Activated CD8-positive, alpha-beta memory T cell treated with anti-CD3 and anti-CD28 coated beads, Interleukin-2, amount 10 ng/mL, durations not matched to agents 7 days and 5 days (primary cell): ENCODE measurements at regions not wholly inside any gene's neighbourhood (a gene's known extent, or its start where the extent isn't known, plus 50 kb on each side); places are given as distances from the start of the nearest gene placed in this dataset.

Source experiments
- ATAC-seq: fragments of 150-1000 bp; cut with Tn5 transposase; one replicate; pipeline ENCODE4 v1.10.0; 2021; ENCODE audit warnings: moderate library complexity
- CTCF ChIA-PET: fragments of 350-600 bp; sonication (Branson Sonifier 250); formaldehyde crosslinking; loops from one replicate; lab custom pipeline; 2021; ENCODE audit warnings: antibody characterized with exemption; lab: Charles Lee
- DNase-seq: peaks from one replicate; pipeline ENCODE4 v3.0.0-alpha.2; 2020
- H3K27ac Mint-ChIP-seq: one replicate; pipeline ENCODE4 v1.8.0; 2021; ENCODE audit warnings: mild to moderate bottlenecking, mixed read lengths
- H3K27me3 Mint-ChIP-seq: one replicate; pipeline ENCODE4 v1.8.0; 2021; ENCODE audit warnings: mixed read lengths
- H3K36me3 Mint-ChIP-seq: one replicate; pipeline ENCODE4 v1.8.0; 2021; ENCODE audit warnings: mild to moderate bottlenecking, mixed read lengths
- H3K4me1 Mint-ChIP-seq: one replicate; pipeline ENCODE4 v1.8.0; 2021; ENCODE audit warnings: mixed read lengths
- H3K4me3 Mint-ChIP-seq: one replicate; pipeline ENCODE4 v1.8.0; 2021; ENCODE audit warnings: mild to moderate bottlenecking, moderate library complexity, mixed read lengths
- H3K9me3 Mint-ChIP-seq: one replicate; pipeline ENCODE4 v1.8.0; 2022; ENCODE audit warnings: low read depth, mixed read lengths

DNA sequence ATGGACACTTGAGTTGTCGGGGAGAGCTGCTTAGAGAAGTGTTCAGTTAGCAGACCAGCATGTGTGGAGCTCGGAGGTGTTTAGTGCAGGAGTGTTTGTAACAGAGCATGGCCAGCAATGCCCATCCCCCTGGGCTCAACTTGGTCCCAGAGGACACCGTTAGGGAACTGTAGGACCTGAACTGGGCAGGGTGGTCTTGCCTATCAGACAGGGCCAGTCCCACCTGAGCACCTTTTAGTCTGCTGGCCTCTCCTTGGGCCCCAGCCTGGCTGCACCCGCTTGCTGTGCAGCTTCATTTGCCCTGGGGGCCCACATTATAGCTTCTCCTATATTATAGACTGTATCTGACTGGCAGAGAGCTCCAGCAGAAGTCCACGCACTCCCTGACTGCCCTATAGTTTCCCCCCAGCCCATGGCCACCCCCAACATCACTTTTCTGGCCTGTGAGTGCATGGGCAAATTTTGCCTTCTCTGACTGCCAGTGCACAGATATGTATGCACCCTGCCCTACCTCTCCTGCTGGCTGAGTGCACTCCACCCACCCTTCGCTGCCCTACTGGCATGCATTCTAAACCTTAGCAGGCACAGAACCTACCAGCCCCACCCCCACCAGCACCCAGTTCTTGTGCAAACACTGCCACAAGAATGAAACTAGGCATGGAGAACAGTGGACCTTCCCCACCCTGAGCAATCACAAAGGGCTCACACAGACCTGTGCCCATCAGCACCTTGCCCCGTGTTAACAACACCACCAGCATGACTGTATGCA lies 1030.6 kb upstream of the GHITM start:
- peaks cover 15% of the 10 kb centered on the region for H3K9me3 Mint-ChIP-seq
- no peak overlapping the region for H3K4me3 Mint-ChIP-seq
- H3K27ac Mint-ChIP-seq: no peak overlapping the region
- CTCF ChIA-PET: no interaction called here
- H3K4me1 Mint-ChIP-seq: no peaks in the 10 kb centered on the region
- H3K27me3 Mint-ChIP-seq: no peaks in the 10 kb centered on the region
- no peak for DNase-seq
- no peak for ATAC-seq
- no peaks in the 10 kb centered on the region for H3K36me3 Mint-ChIP-seq

DNA sequence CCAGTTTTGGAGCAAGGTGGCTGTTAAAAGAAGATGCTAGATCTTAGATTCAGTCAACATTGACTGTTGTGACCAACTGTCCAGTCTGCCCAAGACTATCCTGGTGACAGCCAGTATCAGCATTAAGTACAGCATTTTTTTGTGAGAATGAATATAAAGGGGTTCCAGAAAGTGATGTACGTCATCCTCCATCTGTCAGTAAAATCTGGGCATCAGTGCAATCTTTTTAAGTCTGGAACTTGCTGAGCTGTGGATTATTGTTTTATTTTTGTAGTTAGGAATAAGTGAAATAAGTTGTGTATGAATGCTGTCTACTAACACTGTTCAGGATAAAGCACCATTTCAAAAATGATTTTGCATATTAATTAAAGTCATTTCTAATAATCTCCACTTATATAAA lies 1020.0 kb upstream of the GHITM start:
- no peaks in the 10 kb centered on the region for H3K4me1 Mint-ChIP-seq
- H3K36me3 Mint-ChIP-seq: no peaks in the 10 kb centered on the region
- no peak overlapping the region for H3K4me3 Mint-ChIP-seq
- no peak for DNase-seq
- no peak overlapping the region for H3K27ac Mint-ChIP-seq
- ATAC-seq: no peak
- CTCF ChIA-PET: no interaction called here
- H3K27me3 Mint-ChIP-seq: no peaks in the 10 kb centered on the region
- peaks cover 9% of the 10 kb centered on the region for H3K9me3 Mint-ChIP-seq

DNA sequence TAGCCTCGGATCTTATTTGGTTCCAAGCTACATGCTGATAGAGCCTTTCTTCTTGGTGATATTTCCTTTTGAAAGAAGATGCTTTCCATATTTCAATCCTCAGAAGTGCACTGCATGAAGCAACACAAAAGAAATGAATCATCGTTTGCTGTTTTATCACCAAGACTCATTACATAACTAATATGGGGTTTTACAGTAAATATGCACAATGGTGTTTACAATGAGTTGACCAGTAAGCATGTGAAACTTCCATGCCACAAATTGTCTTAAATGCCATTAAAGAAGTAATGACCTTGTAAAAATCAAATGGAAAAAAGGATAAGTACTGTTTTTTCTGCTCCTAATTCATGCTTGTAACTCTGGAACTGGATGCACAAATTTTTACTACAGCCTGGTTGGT lies 1017.0 kb upstream of the GHITM start:
- Mint-ChIP-seq H3K27me3 (no peaks in the 10 kb centered on the region), H3K27ac (no peak overlapping the region), H3K9me3 (peaks cover 18% of the 10 kb centered on the region), H3K4me3 (no peak overlapping the region), H3K4me1 (no peaks in the 10 kb centered on the region), H3K36me3 (no peaks in the 10 kb centered on the region)
- CTCF ChIA-PET: no interaction called here
- ATAC-seq: no peak
- no peak for DNase-seq

DNA sequence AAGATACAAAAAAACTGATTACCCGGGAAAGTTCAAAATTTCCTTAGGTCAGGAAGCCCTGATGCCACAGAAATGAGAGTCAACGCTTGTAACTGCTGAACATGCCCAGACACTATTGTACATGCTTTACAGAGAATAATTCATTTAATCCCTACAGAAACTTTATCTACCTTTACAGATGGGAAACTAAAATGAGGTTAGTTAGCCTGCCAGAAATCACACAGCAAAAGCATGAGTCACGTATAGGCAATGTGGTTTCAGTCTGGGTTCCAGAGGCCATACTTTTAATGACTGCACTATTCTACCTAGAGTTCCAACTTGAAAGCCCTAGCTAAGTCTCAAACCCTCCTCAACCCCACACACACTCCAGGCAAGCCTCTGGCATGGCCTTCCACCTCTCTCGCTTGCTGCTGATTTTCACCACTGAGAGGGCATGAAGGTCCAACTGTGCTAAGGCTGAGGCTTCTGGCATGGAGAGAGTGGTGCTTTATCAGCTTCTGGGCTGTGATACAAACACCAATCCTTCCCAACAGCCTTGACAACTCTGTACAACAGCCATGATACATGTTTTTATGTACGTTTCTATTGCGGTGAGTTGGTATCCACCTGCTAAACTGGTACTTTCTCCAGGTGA lies 1011.2 kb upstream of the GHITM start:
- H3K36me3 Mint-ChIP-seq: no peaks in the 10 kb centered on the region
- no peak for DNase-seq
- no peaks in the 10 kb centered on the region for H3K4me1 Mint-ChIP-seq
- H3K27ac Mint-ChIP-seq: no peak overlapping the region
- no peak overlapping the region for H3K4me3 Mint-ChIP-seq
- CTCF ChIA-PET: no interaction called here
- H3K9me3 Mint-ChIP-seq: peaks cover 13% of the 10 kb centered on the region
- no peak for ATAC-seq
- no peaks in the 10 kb centered on the region for H3K27me3 Mint-ChIP-seq

DNA sequence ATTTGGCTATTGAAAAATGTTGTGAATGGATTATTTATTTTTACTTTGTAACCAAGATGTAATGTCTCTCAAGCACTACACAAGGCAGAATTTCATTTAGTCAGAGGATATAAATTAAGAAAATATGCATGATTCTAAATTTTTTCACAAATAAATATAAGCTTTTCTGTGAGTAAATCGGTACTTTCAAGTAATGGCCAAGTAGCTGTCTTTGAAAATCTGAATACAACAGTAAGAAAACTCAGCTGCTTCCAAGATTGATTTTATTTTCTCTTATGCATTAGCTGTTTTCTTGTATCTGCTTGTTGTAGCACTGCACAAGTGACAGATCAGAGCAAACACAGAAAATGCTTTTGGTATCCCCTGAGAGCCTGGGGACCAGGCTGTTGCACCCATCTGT lies 998.5 kb upstream of the GHITM start:
- Mint-ChIP-seq H3K27ac (no peak overlapping the region), H3K27me3 (no peaks in the 10 kb centered on the region), H3K36me3 (no peaks in the 10 kb centered on the region), H3K9me3 (peaks cover 2% of the 10 kb centered on the region), H3K4me3 (no peak overlapping the region), H3K4me1 (no peaks in the 10 kb centered on the region)
- CTCF ChIA-PET: no interaction called here
- DNase-seq (no peak), ATAC-seq (no peak)

DNA sequence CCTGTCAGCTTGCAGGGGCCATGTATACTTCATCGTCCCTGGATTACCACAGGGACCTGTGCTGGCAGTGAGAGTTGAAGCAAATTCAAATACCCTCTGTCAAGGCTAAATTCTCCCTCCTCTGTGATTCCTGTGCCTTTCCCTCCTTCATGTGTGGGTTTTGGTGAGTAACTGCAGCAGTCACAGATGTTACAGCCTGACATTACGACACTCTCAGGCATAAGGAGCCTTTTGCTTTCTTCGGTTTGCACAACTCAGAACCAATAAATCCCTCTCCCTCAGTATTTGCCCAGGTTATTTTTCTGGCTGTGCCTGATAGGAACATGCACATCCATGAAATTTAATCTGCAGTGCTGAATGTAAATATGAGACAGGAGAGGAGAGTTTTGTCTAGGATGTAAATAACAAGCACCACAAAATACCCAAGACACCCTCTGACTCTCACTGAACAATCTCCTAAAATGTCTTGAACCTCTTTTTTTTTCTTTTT lies 997.2 kb upstream of the GHITM start:
- CTCF ChIA-PET: no interaction called here
- Mint-ChIP-seq H3K36me3 (no peaks in the 10 kb centered on the region), H3K27me3 (no peaks in the 10 kb centered on the region), H3K27ac (no peak overlapping the region), H3K4me3 (no peak overlapping the region), H3K9me3 (peaks cover 2% of the 10 kb centered on the region), H3K4me1 (no peaks in the 10 kb centered on the region)
- ATAC-seq: no peak
- DNase-seq: no peak

DNA sequence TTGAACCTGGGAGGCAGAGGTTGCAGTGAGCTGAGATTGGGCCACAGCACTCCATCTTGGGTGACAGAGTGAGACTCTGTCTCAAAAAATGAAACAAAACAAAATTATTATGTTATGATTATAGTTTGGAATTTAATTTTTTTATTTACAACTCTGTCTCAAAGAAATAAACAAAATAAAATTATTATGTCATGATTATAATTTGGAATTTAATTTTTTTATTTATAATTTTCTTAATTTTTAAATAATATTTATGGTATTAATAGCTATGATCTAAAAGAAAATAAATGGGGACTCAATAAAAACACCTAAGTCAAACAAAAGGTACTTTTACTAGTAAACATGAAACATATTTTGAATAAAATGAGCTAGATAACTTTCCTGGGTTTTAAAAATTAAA lies 994.8 kb upstream of the GHITM start:
- no peak overlapping the region for H3K4me3 Mint-ChIP-seq
- CTCF ChIA-PET: no interaction called here
- H3K4me1 Mint-ChIP-seq: no peaks in the 10 kb centered on the region
- peaks cover 2% of the 10 kb centered on the region for H3K9me3 Mint-ChIP-seq
- DNase-seq (no peak), ATAC-seq (no peak)
- H3K36me3 Mint-ChIP-seq: no peaks in the 10 kb centered on the region
- H3K27ac Mint-ChIP-seq: no peak overlapping the region
- no peaks in the 10 kb centered on the region for H3K27me3 Mint-ChIP-seq

DNA sequence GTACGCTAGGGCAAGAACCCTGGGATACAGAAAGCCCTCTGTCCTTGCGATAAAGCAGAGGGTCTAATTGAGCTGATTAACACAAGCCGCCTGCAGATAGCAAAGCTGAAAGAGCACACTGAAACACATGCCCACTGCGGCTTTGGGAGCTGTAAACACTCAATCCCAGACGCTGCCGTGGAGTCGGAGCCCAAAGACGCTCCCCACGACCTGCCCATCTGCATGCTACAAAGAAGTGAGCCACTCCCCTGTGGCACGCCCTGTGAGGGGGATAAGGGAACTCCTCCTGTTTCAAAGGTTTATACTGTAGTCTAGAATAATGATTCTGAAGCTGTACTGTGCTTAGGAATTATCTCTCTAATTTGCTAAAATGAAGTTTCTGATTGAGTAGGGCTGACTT lies 985.6 kb upstream of the GHITM start:
- Mint-ChIP-seq H3K9me3 (peaks cover 13% of the 10 kb centered on the region), H3K36me3 (no peaks in the 10 kb centered on the region), H3K27ac (no peak overlapping the region), H3K4me1 (no peaks in the 10 kb centered on the region), H3K4me3 (no peak overlapping the region), H3K27me3 (no peaks in the 10 kb centered on the region)
- ATAC-seq: no peak
- no peak for DNase-seq
- CTCF ChIA-PET: no interaction called here

DNA sequence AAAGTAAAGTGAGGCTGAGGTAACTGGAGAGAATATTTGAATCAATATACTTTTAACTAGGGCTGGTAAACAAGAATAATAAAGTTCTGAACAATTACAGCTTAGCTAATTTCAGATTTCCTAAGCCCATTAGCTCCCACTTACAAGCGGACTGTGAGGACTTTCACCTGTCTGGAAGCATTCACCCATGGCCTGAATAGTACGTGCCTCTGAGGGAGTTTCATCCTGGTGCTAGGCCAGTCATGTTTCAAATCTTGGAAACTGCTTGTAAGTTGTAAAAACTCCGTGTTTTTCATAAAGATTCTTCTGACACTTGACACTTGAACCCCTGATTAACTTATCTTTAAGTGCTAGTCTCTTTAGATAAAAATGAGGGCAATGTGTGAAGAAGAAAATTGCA lies 975.2 kb upstream of the GHITM start:
- Mint-ChIP-seq H3K36me3 (no peaks in the 10 kb centered on the region), H3K4me1 (no peaks in the 10 kb centered on the region), H3K9me3 (peaks cover 5% of the 10 kb centered on the region), H3K27me3 (no peaks in the 10 kb centered on the region), H3K27ac (no peak overlapping the region), H3K4me3 (no peak overlapping the region)
- CTCF ChIA-PET: no interaction called here
- DNase-seq (no peak), ATAC-seq (no peak)

DNA sequence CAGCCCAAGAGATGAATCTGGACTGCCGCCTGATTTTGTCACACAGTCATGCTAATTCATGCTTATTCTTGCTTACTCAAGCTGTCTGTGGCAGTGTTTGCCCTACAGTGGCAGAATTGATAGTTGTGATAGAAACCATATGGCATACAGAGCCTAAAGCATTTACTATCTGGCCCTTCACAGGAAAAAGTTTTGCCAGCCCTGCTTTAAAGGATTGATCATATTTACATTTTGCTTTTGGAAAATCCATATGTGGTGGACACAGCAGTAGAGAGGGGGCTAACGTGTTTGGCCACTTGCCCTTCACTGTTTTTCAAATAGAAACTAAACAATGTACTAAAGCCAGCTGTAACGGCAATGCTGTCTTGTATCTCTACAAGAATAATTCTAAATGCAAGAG lies 974.0 kb upstream of the GHITM start:
- Mint-ChIP-seq H3K9me3 (peaks cover 2% of the 10 kb centered on the region), H3K27me3 (no peaks in the 10 kb centered on the region), H3K4me3 (no peak overlapping the region), H3K36me3 (no peaks in the 10 kb centered on the region), H3K27ac (no peak overlapping the region), H3K4me1 (no peaks in the 10 kb centered on the region)
- ATAC-seq (no peak), DNase-seq (no peak)
- CTCF ChIA-PET: no interaction called here

DNA sequence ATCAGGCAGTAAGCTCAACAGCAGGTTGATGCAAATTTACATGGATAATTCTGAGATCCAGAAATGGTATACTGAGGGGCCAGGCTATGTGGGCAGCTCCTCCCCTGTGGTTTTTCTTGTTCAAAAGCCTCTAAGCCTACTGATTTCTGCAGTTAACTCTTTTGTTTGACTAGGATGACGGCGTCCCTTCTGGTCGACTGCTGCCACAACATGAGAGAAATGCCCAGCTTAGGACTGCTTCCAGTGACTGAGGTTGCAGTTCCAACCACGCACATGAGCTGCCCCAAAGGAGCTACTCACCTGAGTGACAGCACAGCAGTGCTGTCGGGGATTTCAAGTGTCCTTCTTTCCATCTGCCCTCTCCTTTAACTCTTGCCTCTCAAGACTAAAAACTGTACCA lies 973.0 kb upstream of the GHITM start:
- Mint-ChIP-seq H3K36me3 (no peaks in the 10 kb centered on the region), H3K27ac (no peak overlapping the region), H3K27me3 (no peaks in the 10 kb centered on the region), H3K4me3 (no peak overlapping the region), H3K4me1 (no peaks in the 10 kb centered on the region), H3K9me3 (peaks cover 4% of the 10 kb centered on the region)
- no peak for DNase-seq
- CTCF ChIA-PET: no interaction called here
- ATAC-seq: no peak

DNA sequence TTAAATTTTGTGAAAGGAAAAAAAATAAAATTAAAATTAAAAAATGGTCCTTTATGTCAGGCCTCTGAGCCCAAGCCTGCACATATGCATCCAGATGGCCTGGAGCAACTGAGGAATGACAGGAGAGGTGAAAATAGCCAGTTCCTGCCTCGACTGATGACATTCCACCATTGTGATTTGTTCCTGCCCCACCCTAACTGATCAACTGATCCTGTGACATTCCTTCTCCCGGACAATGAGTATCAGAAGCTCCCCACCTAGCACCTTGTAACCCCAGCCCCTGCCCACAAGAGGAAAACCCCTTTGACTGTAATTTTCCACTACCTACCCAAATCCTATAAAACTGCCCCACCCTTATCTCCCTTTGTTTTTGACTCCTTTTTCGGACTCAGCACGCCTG lies 972.2 kb upstream of the GHITM start:
- ATAC-seq (no peak), DNase-seq (no peak)
- no peaks in the 10 kb centered on the region for H3K27me3 Mint-ChIP-seq
- CTCF ChIA-PET: no interaction called here
- no peak overlapping the region for H3K27ac Mint-ChIP-seq
- no peak overlapping the region for H3K4me3 Mint-ChIP-seq
- H3K36me3 Mint-ChIP-seq: no peaks in the 10 kb centered on the region
- no peaks in the 10 kb centered on the region for H3K4me1 Mint-ChIP-seq
- peaks cover 5% of the 10 kb centered on the region for H3K9me3 Mint-ChIP-seq

DNA sequence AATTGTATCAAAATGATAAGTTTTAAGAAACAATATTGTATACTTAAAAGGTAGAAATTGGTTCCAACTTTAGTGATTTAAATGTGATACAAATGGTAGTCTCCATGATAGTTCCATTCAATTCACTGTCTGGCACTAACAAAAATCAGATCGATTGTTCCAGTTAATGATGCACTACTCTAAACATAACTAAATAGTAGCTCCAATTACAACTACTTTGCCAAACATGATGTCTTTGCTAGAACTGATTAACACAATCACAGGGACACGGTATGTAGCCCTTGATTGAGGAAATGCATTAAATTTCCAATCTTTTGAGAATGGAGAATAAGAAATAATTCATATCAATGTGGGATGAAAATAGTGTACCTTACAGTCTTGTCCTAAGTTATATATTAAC lies 962.4 kb upstream of the GHITM start:
- no peaks in the 10 kb centered on the region for H3K27me3 Mint-ChIP-seq
- ATAC-seq: no peak
- DNase-seq: no peak
- no peak overlapping the region for H3K27ac Mint-ChIP-seq
- H3K9me3 Mint-ChIP-seq: peaks cover 11% of the 10 kb centered on the region
- H3K4me1 Mint-ChIP-seq: no peaks in the 10 kb centered on the region
- CTCF ChIA-PET: no interaction called here
- no peaks in the 10 kb centered on the region for H3K36me3 Mint-ChIP-seq
- no peak overlapping the region for H3K4me3 Mint-ChIP-seq

DNA sequence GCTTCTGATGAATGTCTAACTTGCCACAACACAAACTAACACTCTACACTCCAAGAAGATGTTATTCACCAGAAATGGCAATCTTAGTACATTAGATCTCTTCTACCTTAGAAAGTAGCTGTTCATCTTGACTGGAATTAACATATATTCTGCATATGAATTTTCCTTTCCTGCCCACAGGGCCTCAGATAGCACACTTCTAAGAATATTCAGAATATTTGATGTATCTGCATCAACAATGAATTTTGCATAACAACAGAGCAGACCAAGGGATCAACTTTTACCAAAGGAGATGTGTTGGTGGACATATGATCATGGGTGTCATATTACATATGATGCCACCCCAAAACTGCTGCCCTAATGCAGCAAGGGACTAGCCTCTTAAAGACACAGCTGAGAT lies 960.8 kb upstream of the GHITM start:
- Mint-ChIP-seq H3K9me3 (peaks cover 11% of the 10 kb centered on the region), H3K36me3 (no peaks in the 10 kb centered on the region), H3K4me3 (no peak overlapping the region), H3K4me1 (no peaks in the 10 kb centered on the region), H3K27ac (no peak overlapping the region), H3K27me3 (no peaks in the 10 kb centered on the region)
- CTCF ChIA-PET: no interaction called here
- ATAC-seq (no peak), DNase-seq (no peak)
